ENCODE measurements at regions not wholly inside any gene's neighbourhood (a gene's known extent, or its start where the extent isn't known, plus 50 kb on each side); places are given as distances from the start of the nearest gene placed in this dataset.

DNA sequence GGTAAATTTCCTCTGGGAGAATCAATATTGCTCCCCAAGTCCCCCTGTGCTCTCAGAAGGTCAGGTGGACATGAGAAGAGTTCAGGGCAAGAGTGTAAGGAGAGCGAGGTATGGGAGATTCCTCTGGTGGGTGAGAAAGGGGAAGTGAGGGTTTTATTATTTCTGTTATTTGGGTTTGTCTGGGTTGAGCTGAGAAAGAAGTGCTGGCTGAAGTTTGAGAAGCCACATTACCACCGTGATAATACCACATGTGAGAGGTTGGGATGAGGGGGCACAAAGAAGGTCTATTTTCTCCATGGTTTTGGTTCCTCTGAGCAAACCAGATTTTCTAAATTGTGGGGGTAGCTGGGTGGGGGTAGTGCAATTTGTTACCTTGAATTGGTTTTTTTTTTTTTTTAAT, 350.4 kb downstream of the OSTF1 start:
- no peak overlapping the region for H3K18ac ChIP-seq (ENCODE audit: low read depth, low read length)
- no peak overlapping the region for H3K56ac ChIP-seq (ENCODE audit: extremely low read depth, insufficient read depth, low read length)
- H2BK20ac ChIP-seq (ENCODE audit: low read depth, low read length): no peak overlapping the region
- no peaks in the 10 kb centered on the region for H4K20me1 ChIP-seq (ENCODE audit: insufficient read depth, low read length)
- CTCF ChIA-PET: no interaction called here
- H2BK120ac ChIP-seq (ENCODE audit: low read depth, low read length): no peak overlapping the region
- TF ChIP-seq RCOR1 (IDR thresholded peaks at IDR 0.05; ENCODE audit: insufficient replicate concordance, low read length) (no peak), MAZ (IDR thresholded peaks at IDR 0.05; ENCODE audit: borderline replicate concordance, low read depth, low read length) (no peak), CEBPB (IDR thresholded peaks at IDR 0.05; ENCODE audit: low read depth, low read length) (no peak), RFX5 (IDR thresholded peaks at IDR 0.05; ENCODE audit: low read depth, low read length) (no peak), SMC3 (IDR thresholded peaks at IDR 0.05; ENCODE audit: low read depth, low read length) (no peak), CHD1 (IDR thresholded peaks at IDR 0.05; ENCODE audit: low read depth, low read length) (no peak), MAFK (IDR thresholded peaks at IDR 0.05; ENCODE audit: low read depth, low read length) (no peak), NFE2L2 (IDR thresholded peaks at IDR 0.05; ENCODE audit: low read depth, low read length) (no peak), ELK1 (IDR thresholded peaks at IDR 0.05; ENCODE audit: borderline replicate concordance, low read depth, low read length) (no peak), POLR2A (IDR thresholded peaks at IDR 0.05; ENCODE audit: low read depth, low read length) (no peak), MXI1 (IDR thresholded peaks at IDR 0.05; ENCODE audit: borderline replicate concordance, low read depth, low read length) (no peak), RAD21 (IDR thresholded peaks at IDR 0.05; ENCODE audit: low read length) (no peak), FOS (IDR thresholded peaks at IDR 0.05; ENCODE audit: low read depth, low read length) (no peak)
- TF ChIP-seq, protein P1, sequence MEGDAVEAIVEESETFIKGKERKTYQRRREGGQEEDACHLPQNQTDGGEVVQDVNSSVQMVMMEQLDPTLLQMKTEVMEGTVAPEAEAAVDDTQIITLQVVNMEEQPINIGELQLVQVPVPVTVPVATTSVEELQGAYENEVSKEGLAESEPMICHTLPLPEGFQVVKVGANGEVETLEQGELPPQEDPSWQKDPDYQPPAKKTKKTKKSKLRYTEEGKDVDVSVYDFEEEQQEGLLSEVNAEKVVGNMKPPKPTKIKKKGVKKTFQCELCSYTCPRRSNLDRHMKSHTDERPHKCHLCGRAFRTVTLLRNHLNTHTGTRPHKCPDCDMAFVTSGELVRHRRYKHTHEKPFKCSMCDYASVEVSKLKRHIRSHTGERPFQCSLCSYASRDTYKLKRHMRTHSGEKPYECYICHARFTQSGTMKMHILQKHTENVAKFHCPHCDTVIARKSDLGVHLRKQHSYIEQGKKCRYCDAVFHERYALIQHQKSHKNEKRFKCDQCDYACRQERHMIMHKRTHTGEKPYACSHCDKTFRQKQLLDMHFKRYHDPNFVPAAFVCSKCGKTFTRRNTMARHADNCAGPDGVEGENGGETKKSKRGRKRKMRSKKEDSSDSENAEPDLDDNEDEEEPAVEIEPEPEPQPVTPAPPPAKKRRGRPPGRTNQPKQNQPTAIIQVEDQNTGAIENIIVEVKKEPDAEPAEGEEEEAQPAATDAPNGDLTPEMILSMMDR (conservative IDR thresholded peaks at IDR 0.05; ENCODE audit: low read depth, low read length): no peak
- H2BK15ac ChIP-seq (ENCODE audit: low read depth, low read length): no peak overlapping the region
- H3K4me3 ChIP-seq (ENCODE audit: insufficient read depth, low read depth, low read length): no peak overlapping the region
- intact Hi-C loops (cut with micrococcal nuclease): no loop called here
- DNase-seq (no peak), ATAC-seq (ENCODE audit: low read depth) (no peak)
- WGBS, 2 experiments (ENCODE audit: extremely low coverage in 2 of 2, insufficient read length in 1 of 2): no CpG with 5 or more reads among the region's 2 CpGs
- H3K4me2 ChIP-seq (ENCODE audit: low read depth, low read length): no peak overlapping the region
- no peaks in the 10 kb centered on the region for H3K36me3 ChIP-seq (ENCODE audit: control insufficient read depth, insufficient read depth, low read length)
- H2AK5ac ChIP-seq (ENCODE audit: low read depth, low read length): no peak overlapping the region
- H3K79me1 ChIP-seq (ENCODE audit: low read depth in 1 of 2, low read length in 2 of 2): no peaks in the 10 kb centered on the region
- no peaks in the 10 kb centered on the region for H3K27me3 ChIP-seq (ENCODE audit: control insufficient read depth, insufficient read depth, low read length)
- H2BK5ac ChIP-seq (ENCODE audit: low read depth, low read length, poor library complexity, severe bottlenecking): no peak overlapping the region
- no peak overlapping the region for H3K27ac ChIP-seq (ENCODE audit: insufficient read depth, low read length)
- H2AFZ ChIP-seq (replicated peaks; ENCODE audit: low read length, poor library complexity): no peak overlapping the region
- BruUV-seq (replicated peaks): no TSS peak
- H3K9ac ChIP-seq (ENCODE audit: low read depth, low read length): no peak overlapping the region
- in situ Hi-C loops (cut with MboI; ENCODE audit: low sequenced_read_pairs): no loop called here
- H2AK9ac ChIP-seq (replicated peaks; ENCODE audit: low read depth, low read length, poor library complexity): no peak overlapping the region
- peaks cover 5% of the 10 kb centered on the region; the same call in 1 of the 2 replicates for H3K9me3 ChIP-seq (ENCODE audit: control insufficient read depth, insufficient read depth, low read length)
- no peak overlapping the region for H3K4ac ChIP-seq (ENCODE audit: low read depth, low read length)
- H3K4me1 ChIP-seq (ENCODE audit: control insufficient read depth, insufficient read depth, low read length): no peaks in the 10 kb centered on the region
- no peak overlapping the region for H4K5ac ChIP-seq (ENCODE audit: low read depth, low read length)
- H4K91ac ChIP-seq (ENCODE audit: insufficient read depth, low read depth, low read length): no peak overlapping the region
- H3K23ac ChIP-seq (ENCODE audit: low read depth, low read length): no peak overlapping the region
- POLR2A ChIA-PET (ENCODE audit: unreplicated experiment): no interaction called here
- no peaks in the 10 kb centered on the region for H3K9me1 ChIP-seq (ENCODE audit: insufficient read depth, low read length)
- dilution Hi-C loops (cut with HindIII; ENCODE audit: low sequenced_read_pairs, unreplicated experiment): no loop called here
- no peak overlapping the region for H4K8ac ChIP-seq (ENCODE audit: low read depth in 2 of 2, low read length in 2 of 2)
- no peak overlapping the region for H3K14ac ChIP-seq (replicated peaks; ENCODE audit: low read depth, low read length)
